GM12874 (cell line): ENCODE measurements at regions not wholly inside any gene's neighbourhood (a gene's known extent, or its start where the extent isn't known, plus 50 kb on each side); places are given as distances from the start of the nearest gene placed in this dataset.

Experiments used
- CTCF ChIP-seq: IDR thresholded peaks from 2 replicates; pipeline ENCODE4 v1.5.1; 2011; ENCODE audit warnings: low read depth, mild to moderate bottlenecking, control low read depth, low read length, moderate library complexity; ENCODE audit not compliant: insufficient read depth

- TF ChIP-seq CTCF = no peak
Measured at GRCh38 chr2:129299756-129300155, 679.7 kb upstream of the RAB6C start.

GRCh38 chr2:129300456-129300855 lies 679.0 kb upstream of the RAB6C start:
- TF ChIP-seq CTCF = no peak

GRCh38 chr2:129301431-129301913 lies 678.0 kb upstream of the RAB6C start:
- TF ChIP-seq CTCF = no peak

GRCh38 chr2:129302106-129302505 lies 677.4 kb upstream of the RAB6C start:
- TF ChIP-seq CTCF = no peak

- no peak for TF ChIP-seq CTCF
Measured at GRCh38 chr2:129302561-129303183, 676.8 kb upstream of the RAB6C start.

- TF ChIP-seq CTCF = no peak
Measured at GRCh38 chr2:129314120-129314519, 665.3 kb upstream of the RAB6C start.

- no peak for TF ChIP-seq CTCF
Measured at GRCh38 chr2:129318581-129319421, 660.7 kb upstream of the RAB6C start.
